Suprapubic skin (tissue), 3 donors: ENCODE measurements at regions not wholly inside any gene's neighbourhood (a gene's known extent, or its start where the extent isn't known, plus 50 kb on each side); places are given as distances from the start of the nearest gene placed in this dataset.

ENCODE experiments used
- POLR2A ChIP-seq, 2 donors: fragments of 450-650 bp; IDR thresholded peaks; one replicate each; pipeline ENCODE4 v1.6.1; 2017; ENCODE audit warnings: antibody characterized with exemption in 2 of 2, mild to moderate bottlenecking in 2 of 2, moderate library complexity in 2 of 2
- TF ChIP-seq, protein P1 (sequence below), 2 donors: fragments of 200-600 bp in 1 of 2; fragments of 450-650 bp in 1 of 2; sonication (generic) in 1 of 2; IDR thresholded peaks; one replicate each; pipeline ENCODE4 v1.5.1; 2016 to 2019; ENCODE audit warnings: antibody characterized with exemption in 2 of 2, mild to moderate bottlenecking in 1 of 2, moderate library complexity in 1 of 2

DNA sequence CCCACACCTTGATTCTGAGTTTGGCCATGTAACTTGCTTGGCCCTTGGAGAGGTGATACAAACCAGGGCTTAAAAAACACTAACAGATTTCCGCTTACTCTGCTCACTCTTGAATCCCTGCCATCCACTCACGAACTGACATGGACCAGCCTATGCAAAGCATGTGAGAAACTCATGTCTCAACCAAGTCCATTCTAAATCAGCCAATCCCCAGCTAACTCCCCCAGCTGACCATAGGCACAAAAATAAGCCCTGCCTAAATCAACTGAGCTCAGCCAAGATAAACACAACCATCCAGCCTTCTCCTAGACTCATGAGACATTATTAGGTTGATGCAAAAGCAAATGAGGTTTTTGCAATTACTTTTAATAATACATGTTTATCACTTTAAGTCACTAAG lies 353.9 kb upstream of the TBX3 start:
- no peak for TF ChIP-seq POLR2A (IDR thresholded peaks at IDR 0.05)
- TF ChIP-seq, protein P1, sequence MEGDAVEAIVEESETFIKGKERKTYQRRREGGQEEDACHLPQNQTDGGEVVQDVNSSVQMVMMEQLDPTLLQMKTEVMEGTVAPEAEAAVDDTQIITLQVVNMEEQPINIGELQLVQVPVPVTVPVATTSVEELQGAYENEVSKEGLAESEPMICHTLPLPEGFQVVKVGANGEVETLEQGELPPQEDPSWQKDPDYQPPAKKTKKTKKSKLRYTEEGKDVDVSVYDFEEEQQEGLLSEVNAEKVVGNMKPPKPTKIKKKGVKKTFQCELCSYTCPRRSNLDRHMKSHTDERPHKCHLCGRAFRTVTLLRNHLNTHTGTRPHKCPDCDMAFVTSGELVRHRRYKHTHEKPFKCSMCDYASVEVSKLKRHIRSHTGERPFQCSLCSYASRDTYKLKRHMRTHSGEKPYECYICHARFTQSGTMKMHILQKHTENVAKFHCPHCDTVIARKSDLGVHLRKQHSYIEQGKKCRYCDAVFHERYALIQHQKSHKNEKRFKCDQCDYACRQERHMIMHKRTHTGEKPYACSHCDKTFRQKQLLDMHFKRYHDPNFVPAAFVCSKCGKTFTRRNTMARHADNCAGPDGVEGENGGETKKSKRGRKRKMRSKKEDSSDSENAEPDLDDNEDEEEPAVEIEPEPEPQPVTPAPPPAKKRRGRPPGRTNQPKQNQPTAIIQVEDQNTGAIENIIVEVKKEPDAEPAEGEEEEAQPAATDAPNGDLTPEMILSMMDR (IDR thresholded peaks at IDR 0.05) = no peak
